MM.1S (cell line): ENCODE measurements at regions not wholly inside any gene's neighbourhood (a gene's known extent, or its start where the extent isn't known, plus 50 kb on each side); places are given as distances from the start of the nearest gene placed in this dataset.

Source experiments
- DNase-seq: peaks from one replicate; pipeline ENCODE4 v3.0.0-alpha.2; 2015
- H2AFZ ChIP-seq: fragments of 300-600 bp; sonication (generic); 2 replicates; pipeline ENCODE4 v1.6.0; 2016; ENCODE audit warnings: antibody characterized with exemption, low read length
- H3F3A ChIP-seq: fragments of 300-600 bp; sonication (generic); 2 replicates; pipeline ENCODE4 v1.6.1; 2016; ENCODE audit warnings: mild to moderate bottlenecking, antibody characterized with exemption, low read length, moderate library complexity, mixed read lengths; ENCODE audit not compliant: insufficient read depth
- H3K27ac ChIP-seq: fragments of 300-600 bp; sonication (generic); 2 replicates; pipeline ENCODE4 v1.5.1; 2016; ENCODE audit warnings: mild to moderate bottlenecking, low read length
- H3K27me3 ChIP-seq: fragments of 300-600 bp; sonication (generic); replicated peaks from 2 replicates; pipeline ENCODE4 v1.6.0; 2016; ENCODE audit warnings: low read length; ENCODE audit not compliant: insufficient read depth
- H3K36me3 ChIP-seq: fragments of 300-600 bp; sonication (generic); replicated peaks from 2 replicates; pipeline ENCODE4 v1.6.1; 2016; ENCODE audit warnings: mild to moderate bottlenecking, low read length, mixed read lengths; ENCODE audit not compliant: insufficient read depth
- H3K4me1 ChIP-seq: fragments of 300-600 bp; sonication (generic); 2 replicates; pipeline ENCODE4 v1.6.1; 2016; ENCODE audit warnings: low read length, mixed read lengths
- H3K4me2 ChIP-seq: fragments of 300-600 bp; sonication (generic); 2 replicates; pipeline ENCODE4 v1.6.0; 2016; ENCODE audit warnings: low read depth, low read length
- H3K4me3 ChIP-seq: fragments of 300-600 bp; sonication (generic); 2 replicates; pipeline ENCODE4 v1.5.1; 2016; ENCODE audit warnings: low read length, mixed read lengths
- H3K79me2 ChIP-seq: fragments of 300-600 bp; sonication (generic); 2 replicates; pipeline ENCODE4 v1.6.1; 2016; ENCODE audit warnings: mixed run types, low read length, mixed read lengths
- H3K9ac ChIP-seq: fragments of 300-600 bp; sonication (generic); 2 replicates; pipeline ENCODE4 v1.6.1; 2016; ENCODE audit warnings: low read length, mixed read lengths
- H3K9me2 ChIP-seq: fragments of 300-600 bp; sonication (generic); replicated peaks from 2 replicates; pipeline ENCODE4 v1.6.1; 2016; ENCODE audit warnings: mild to moderate bottlenecking, low read length, mixed read lengths; ENCODE audit not compliant: insufficient read depth
- H3K9me3 ChIP-seq: fragments of 300-600 bp; sonication (generic); replicated peaks from 2 replicates; pipeline ENCODE4 v1.6.1; 2016; ENCODE audit warnings: mild to moderate bottlenecking, low read length, mixed read lengths; ENCODE audit not compliant: insufficient read depth
- H4K20me1 ChIP-seq: fragments of 300-600 bp; sonication (generic); 2 replicates; pipeline ENCODE4 v1.6.1; 2016; ENCODE audit warnings: mild to moderate bottlenecking, low read length, moderate library complexity, mixed read lengths; ENCODE audit not compliant: insufficient read depth
- CTCF ChIP-seq: fragments of 300-600 bp; sonication (generic); IDR thresholded peaks from 2 replicates; pipeline ENCODE4 v1.5.1; 2016; ENCODE audit warnings: antibody characterized with exemption, low read length, mixed read lengths
- EZH2 ChIP-seq: fragments of 300-600 bp; sonication (generic); optimal IDR thresholded peaks from 2 replicates; pipeline ENCODE3; 2017; ENCODE audit warnings: low read depth, mild to moderate bottlenecking, antibody characterized with exemption, low read length, mixed read lengths
- EZH2phosphoT487 ChIP-seq: fragments of 300-600 bp; sonication (generic); IDR thresholded peaks from 2 replicates; pipeline ENCODE4 v1.6.1; 2018; ENCODE audit warnings: antibody characterized with exemption, low read length

- H3K9ac ChIP-seq, result no peak overlapping the region
- H3K4me1 ChIP-seq, result no peaks in the 10 kb centered on the region
- H3K4me2 ChIP-seq, result no peak overlapping the region
- H4K20me1 ChIP-seq, result no peaks in the 10 kb centered on the region
- no peaks in the 10 kb centered on the region for H3K36me3 ChIP-seq
- H2AFZ ChIP-seq, result no peak overlapping the region
- no peak overlapping the region for H3K4me3 ChIP-seq
- H3F3A ChIP-seq, result no peaks in the 10 kb centered on the region
- H3K27me3 ChIP-seq, result no peaks in the 10 kb centered on the region
- no peak for TF ChIP-seq EZH2phosphoT487
- no peak for TF ChIP-seq EZH2
- no peak for TF ChIP-seq CTCF
- no peak for DNase-seq
- H3K27ac ChIP-seq, result no peak overlapping the region
- no peaks in the 10 kb centered on the region for H3K9me2 ChIP-seq
- H3K79me2 ChIP-seq, result no peaks in the 10 kb centered on the region
- H3K9me3 ChIP-seq, result no peaks in the 10 kb centered on the region
Observed at GRCh38 chr18:73646196-73646595, 501.4 kb downstream of the FBXO15 start.

- H3K4me1 ChIP-seq, result no peaks in the 10 kb centered on the region
- no peaks in the 10 kb centered on the region for H3K79me2 ChIP-seq
- no peak overlapping the region for H3K4me3 ChIP-seq
- no peak overlapping the region for H2AFZ ChIP-seq
- H3K4me2 ChIP-seq, result no peak overlapping the region
- H3K9me2 ChIP-seq, result no peaks in the 10 kb centered on the region
- no peaks in the 10 kb centered on the region for H3K9me3 ChIP-seq
- no peak overlapping the region for H3K9ac ChIP-seq
- no peaks in the 10 kb centered on the region for H3F3A ChIP-seq
- no peak overlapping the region for H3K27ac ChIP-seq
- H3K36me3 ChIP-seq, result no peaks in the 10 kb centered on the region
- no peak for DNase-seq
- no peaks in the 10 kb centered on the region for H3K27me3 ChIP-seq
- no peaks in the 10 kb centered on the region for H4K20me1 ChIP-seq
- TF ChIP-seq EZH2, result no peak
Observed at GRCh38 chr18:73645160-73645715, 502.4 kb downstream of the FBXO15 start.

GRCh38 chr18:73639788-73640187 lies 507.8 kb downstream of the FBXO15 start:
- Histone ChIP-seq H2AFZ (no peak overlapping the region), H3K9ac (no peak overlapping the region), H3K36me3 (no peaks in the 10 kb centered on the region), H3K4me2 (no peak overlapping the region), H3F3A (no peaks in the 10 kb centered on the region), H3K4me3 (no peak overlapping the region), H3K9me3 (no peaks in the 10 kb centered on the region), H3K9me2 (no peaks in the 10 kb centered on the region), H4K20me1 (no peaks in the 10 kb centered on the region), H3K4me1 (no peaks in the 10 kb centered on the region), H3K27ac (no peak overlapping the region), H3K27me3 (no peaks in the 10 kb centered on the region), H3K79me2 (no peaks in the 10 kb centered on the region)
- TF ChIP-seq EZH2phosphoT487 (no peak), EZH2 (no peak), CTCF (no peak)
- no peak for DNase-seq

GRCh38 chr18:73638709-73639108 lies 508.9 kb downstream of the FBXO15 start:
- H3F3A ChIP-seq, result no peaks in the 10 kb centered on the region
- no peaks in the 10 kb centered on the region for H3K36me3 ChIP-seq
- no peaks in the 10 kb centered on the region for H4K20me1 ChIP-seq
- H3K9ac ChIP-seq, result no peak overlapping the region
- no peak overlapping the region for H2AFZ ChIP-seq
- no peaks in the 10 kb centered on the region for H3K4me1 ChIP-seq
- no peaks in the 10 kb centered on the region for H3K79me2 ChIP-seq
- no peak overlapping the region for H3K4me2 ChIP-seq
- no peak for DNase-seq
- H3K4me3 ChIP-seq, result no peak overlapping the region
- H3K27ac ChIP-seq, result no peak overlapping the region
- TF ChIP-seq EZH2phosphoT487 (no peak), EZH2 (no peak), CTCF (no peak)
- H3K9me3 ChIP-seq, result no peaks in the 10 kb centered on the region
- H3K27me3 ChIP-seq, result no peaks in the 10 kb centered on the region
- H3K9me2 ChIP-seq, result no peaks in the 10 kb centered on the region
